Osteocyte (in vitro differentiated cells): ENCODE measurements at regions not wholly inside any gene's neighbourhood (a gene's known extent, or its start where the extent isn't known, plus 50 kb on each side); places are given as distances from the start of the nearest gene placed in this dataset.

Source experiments
- DNase-seq: peaks from one replicate; pipeline ENCODE4 v3.0.0; 2021; ENCODE audit warnings: mixed read lengths; ENCODE audit not compliant: unreplicated experiment; ENCODE audit errors: extremely low spot score
- H3K27ac Mint-ChIP-seq: one replicate; pipeline ENCODE4 v1.8.0; 2021; ENCODE audit warnings: mild to moderate bottlenecking, mixed read lengths; ENCODE audit not compliant: unreplicated experiment
- H3K27me3 Mint-ChIP-seq: one replicate; pipeline ENCODE4 v1.8.0; 2021; ENCODE audit warnings: mixed read lengths; ENCODE audit not compliant: unreplicated experiment
- H3K36me3 Mint-ChIP-seq: one replicate; pipeline ENCODE4 v1.8.0; 2021; ENCODE audit warnings: mixed read lengths; ENCODE audit not compliant: unreplicated experiment
- H3K4me1 Mint-ChIP-seq: one replicate; pipeline ENCODE4 v1.8.0; 2021; ENCODE audit warnings: mixed read lengths; ENCODE audit not compliant: unreplicated experiment
- H3K4me3 Mint-ChIP-seq: one replicate; pipeline ENCODE4 v1.8.0; 2021; ENCODE audit warnings: mild to moderate bottlenecking, moderate library complexity, mixed read lengths; ENCODE audit not compliant: unreplicated experiment
- H3K9me3 Mint-ChIP-seq: one replicate; pipeline ENCODE4 v1.8.0; 2021; ENCODE audit warnings: mixed read lengths; ENCODE audit not compliant: unreplicated experiment
- CTCF ChIP-seq: fragments of 200-600 bp; sonication (generic); IDR thresholded peaks from 2 replicates; pipeline ENCODE4 v1.5.0; 2021; ENCODE audit warnings: antibody characterized with exemption, mild to moderate bottlenecking, moderate library complexity

- Mint-ChIP-seq H3K4me3 (no peak overlapping the region), H3K27ac (no peak overlapping the region), H3K9me3 (no peaks in the 10 kb centered on the region), H3K4me1 (peaks cover 1% of the 10 kb centered on the region), H3K36me3 (no peaks in the 10 kb centered on the region), H3K27me3 (peaks cover 10% of the 10 kb centered on the region)
- no peak for TF ChIP-seq CTCF
- DNase-seq, result no peak
Measured at GRCh38 chr6:150711584-150712504, 112.2 kb downstream of the PLEKHG1 start.

GRCh38 chr6:150712505-150713252, 113.0 kb downstream of the PLEKHG1 start:
- peaks cover 10% of the 10 kb centered on the region for H3K27me3 Mint-ChIP-seq
- DNase-seq, result no peak
- H3K4me1 Mint-ChIP-seq, result peaks cover 1% of the 10 kb centered on the region
- TF ChIP-seq CTCF, result no peak
- no peak overlapping the region for H3K27ac Mint-ChIP-seq
- no peak overlapping the region for H3K4me3 Mint-ChIP-seq
- no peaks in the 10 kb centered on the region for H3K9me3 Mint-ChIP-seq
- no peaks in the 10 kb centered on the region for H3K36me3 Mint-ChIP-seq

- no peak for DNase-seq
- no peak overlapping the region for H3K4me3 Mint-ChIP-seq
Measured at GRCh38 chr6:150713487-150713886, 113.8 kb downstream of the PLEKHG1 start.

GRCh38 chr6:150713931-150714330, 114.2 kb downstream of the PLEKHG1 start:
- H3K4me3 Mint-ChIP-seq, result no peak overlapping the region
- no peaks in the 10 kb centered on the region for H3K9me3 Mint-ChIP-seq
- H3K27ac Mint-ChIP-seq, result no peak overlapping the region
- peaks cover 8% of the 10 kb centered on the region for H3K27me3 Mint-ChIP-seq
- H3K4me1 Mint-ChIP-seq, result peaks cover 1% of the 10 kb centered on the region
- DNase-seq, result no peak
- H3K36me3 Mint-ChIP-seq, result no peaks in the 10 kb centered on the region
- no peak for TF ChIP-seq CTCF

More at GRCh38 chr6:150713487-150713886, 113.8 kb downstream of the PLEKHG1 start:
- no peak overlapping the region for H3K27ac Mint-ChIP-seq
- peaks cover 8% of the 10 kb centered on the region for H3K27me3 Mint-ChIP-seq
- no peaks in the 10 kb centered on the region for H3K9me3 Mint-ChIP-seq
- no peaks in the 10 kb centered on the region for H3K36me3 Mint-ChIP-seq
- peaks cover 1% of the 10 kb centered on the region for H3K4me1 Mint-ChIP-seq
- TF ChIP-seq CTCF, result no peak

GRCh38 chr6:150715133-150715532, 115.4 kb downstream of the PLEKHG1 start:
- peaks cover 1% of the 10 kb centered on the region for H3K4me1 Mint-ChIP-seq
- H3K4me3 Mint-ChIP-seq, result no peak overlapping the region
- peaks cover 14% of the 10 kb centered on the region for H3K27me3 Mint-ChIP-seq

More at GRCh38 chr6:150715133-150715532, 115.4 kb downstream of the PLEKHG1 start:
- H3K27ac Mint-ChIP-seq, result no peak overlapping the region
- DNase-seq, result no peak
- no peaks in the 10 kb centered on the region for H3K36me3 Mint-ChIP-seq
- no peaks in the 10 kb centered on the region for H3K9me3 Mint-ChIP-seq
- TF ChIP-seq CTCF, result no peak
